GM12865 (cell line): ENCODE measurements at regions not wholly inside any gene's neighbourhood (a gene's known extent, or its start where the extent isn't known, plus 50 kb on each side); places are given as distances from the start of the nearest gene placed in this dataset.

Experiments used
- DNase-seq: peaks from one replicate; pipeline ENCODE4 v3.0.0; 2010; ENCODE audit warnings: low read depth
- H3K4me3 ChIP-seq: 2 replicates; pipeline ENCODE4 v1.5.1; 2011; ENCODE audit warnings: mild to moderate bottlenecking, low read depth, low read length, control low read depth
- CTCF ChIP-seq: IDR thresholded peaks from 2 replicates; pipeline ENCODE4 v1.5.1; 2011; ENCODE audit warnings: low read length, control low read depth, low read depth, inconsistent platforms; ENCODE audit not compliant: insufficient read depth; ENCODE audit errors: missing control alignments

GRCh38 chr18:78790960-78791359 lies 188.7 kb upstream of the SALL3 start:
- TF ChIP-seq CTCF: no peak
- DNase-seq: no peak
- no peak overlapping the region for H3K4me3 ChIP-seq

- H3K4me3 ChIP-seq: no peak overlapping the region
- no peak for TF ChIP-seq CTCF
- DNase-seq: no peak
Measured at GRCh38 chr18:78792094-78792493, 187.5 kb upstream of the SALL3 start.

GRCh38 chr18:78792736-78793135 lies 186.9 kb upstream of the SALL3 start:
- no peak for TF ChIP-seq CTCF
- no peak for DNase-seq
- H3K4me3 ChIP-seq: no peak overlapping the region

GRCh38 chr18:78793313-78794070 lies 186.1 kb upstream of the SALL3 start:
- H3K4me3 ChIP-seq: no peak overlapping the region
- no peak for TF ChIP-seq CTCF
- DNase-seq: no peak

- DNase-seq: no peak
- TF ChIP-seq CTCF: no peak
- H3K4me3 ChIP-seq: no peak overlapping the region
Measured at GRCh38 chr18:78794071-78794430, 185.6 kb upstream of the SALL3 start.

GRCh38 chr18:78796693-78797455 lies 182.7 kb upstream of the SALL3 start:
- no peak for TF ChIP-seq CTCF
- DNase-seq: no peak
- H3K4me3 ChIP-seq: no peak overlapping the region
